ENCODE measurements at regions not wholly inside any gene's neighbourhood (a gene's known extent, or its start where the extent isn't known, plus 50 kb on each side); places are given as distances from the start of the nearest gene placed in this dataset.

DNA sequence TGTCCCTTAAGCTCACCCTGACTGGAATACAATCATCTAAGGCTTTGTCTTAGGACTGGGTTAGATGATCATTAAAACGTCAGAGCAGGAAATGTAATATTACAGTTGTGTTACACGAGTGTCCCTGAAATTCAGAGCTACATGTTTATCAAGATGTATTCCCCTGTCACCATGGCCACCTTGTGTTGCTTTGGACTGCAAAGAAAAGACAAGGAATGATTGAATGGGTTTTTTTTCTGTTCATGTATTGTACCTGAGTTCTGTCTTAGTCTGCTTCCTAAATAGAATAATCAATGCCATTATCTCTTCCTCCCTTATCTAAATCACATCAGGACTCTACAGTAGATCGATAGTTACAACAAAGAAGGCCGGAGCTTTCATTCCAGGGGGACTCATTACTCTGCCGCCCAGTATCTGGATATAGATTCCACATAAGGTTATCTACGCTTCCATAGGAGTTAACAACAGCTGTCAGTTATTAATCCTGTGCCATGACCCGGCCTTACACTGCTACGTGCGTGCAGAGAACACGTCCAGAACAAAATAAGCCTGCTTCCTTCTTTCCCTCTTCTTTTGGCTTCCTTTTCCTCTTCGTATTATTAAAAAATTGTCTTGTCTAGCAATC, 274.1 kb upstream of the SASH1 start:
- DNase-seq (ENCODE audit: low read depth, low spot score) = no peak
- no peak overlapping the region for H3K27ac ChIP-seq

DNA sequence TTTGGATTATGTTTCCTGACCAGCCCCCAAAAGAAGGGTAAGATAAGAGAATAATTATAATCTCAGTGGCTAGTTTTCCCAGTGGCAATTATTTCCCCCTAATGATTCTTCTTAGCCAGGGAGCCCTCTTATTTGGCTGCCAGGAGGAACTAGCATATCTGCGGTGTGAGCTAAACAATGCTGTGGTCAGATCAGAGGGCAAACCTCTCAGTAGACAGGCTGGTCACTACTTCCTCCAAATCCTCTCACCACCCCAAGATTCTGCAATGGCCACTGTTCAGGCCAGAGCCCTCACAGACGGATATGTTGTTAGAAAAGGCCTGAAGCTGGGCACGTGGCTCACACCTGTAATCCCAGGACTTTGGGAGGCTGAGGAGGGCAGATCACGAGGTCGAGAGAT, 273.4 kb upstream of the SASH1 start:
- H3K27ac ChIP-seq = no peak overlapping the region
- no peak for DNase-seq (ENCODE audit: low read depth, low spot score)

DNA sequence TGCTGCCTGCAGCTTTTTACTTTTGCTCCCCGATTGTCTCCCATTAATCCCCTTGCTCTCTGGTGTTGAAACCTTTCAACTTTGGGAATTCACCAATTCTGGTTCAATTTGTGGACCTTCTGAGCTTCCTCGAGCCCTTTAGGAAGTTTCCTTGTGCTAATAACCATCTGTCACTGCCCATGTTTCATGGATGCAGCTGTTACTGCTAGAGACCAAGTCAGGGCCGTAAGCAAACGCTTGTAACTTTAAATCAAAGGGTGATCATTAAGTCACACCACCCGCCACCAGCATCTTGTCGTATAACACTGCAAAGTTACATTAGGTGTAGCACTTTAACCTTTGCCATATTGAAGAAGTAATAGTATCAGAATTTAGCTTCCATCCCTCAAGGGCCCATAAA, 268.3 kb upstream of the SASH1 start:
- DNase-seq (ENCODE audit: low read depth, low spot score) = no peak
- no peak overlapping the region for H3K27ac ChIP-seq

DNA sequence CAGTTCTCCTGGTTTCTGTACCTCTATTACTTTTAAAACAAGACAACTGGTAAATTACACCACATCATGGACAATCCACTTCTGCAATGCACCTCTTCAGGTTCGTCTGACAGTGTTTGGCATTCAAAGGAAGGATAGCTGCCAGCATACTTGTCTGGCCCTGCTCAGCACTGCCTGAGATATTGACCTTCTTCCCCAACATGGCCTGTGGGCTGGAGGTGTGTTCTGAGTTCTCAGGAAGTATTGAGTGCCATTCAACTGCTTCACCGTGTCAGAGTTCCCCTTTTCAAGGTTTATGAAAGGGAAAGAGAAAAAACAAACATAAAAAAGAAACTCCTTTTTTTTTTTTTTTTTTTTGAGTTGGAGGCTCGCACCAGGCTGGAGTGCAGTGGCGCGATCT, 267.9 kb upstream of the SASH1 start:
- H3K27ac ChIP-seq = no peak overlapping the region
- DNase-seq (ENCODE audit: low read depth, low spot score) = no peak

DNA sequence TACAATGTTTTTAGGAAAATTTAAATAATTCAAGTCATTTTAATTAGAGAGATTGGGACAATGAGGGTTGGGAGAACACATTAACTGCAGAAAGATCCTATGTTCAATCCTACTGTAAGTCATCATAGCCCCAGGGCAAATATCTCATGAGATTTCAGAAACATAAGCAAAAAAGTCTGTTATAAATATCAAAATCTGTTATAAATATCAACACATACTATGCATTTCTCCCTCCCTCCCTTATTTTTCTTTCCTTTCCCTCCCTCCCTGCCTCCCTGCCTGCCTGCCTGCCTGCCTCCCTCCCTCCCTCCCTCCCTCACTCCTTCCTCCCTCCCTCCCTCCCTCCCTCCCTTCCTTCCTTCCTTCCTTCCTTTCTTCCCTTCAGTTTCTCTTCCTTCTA, 267.3 kb upstream of the SASH1 start:
- no peak overlapping the region for H3K27ac ChIP-seq
- no peak for DNase-seq (ENCODE audit: low read depth, low spot score)

DNA sequence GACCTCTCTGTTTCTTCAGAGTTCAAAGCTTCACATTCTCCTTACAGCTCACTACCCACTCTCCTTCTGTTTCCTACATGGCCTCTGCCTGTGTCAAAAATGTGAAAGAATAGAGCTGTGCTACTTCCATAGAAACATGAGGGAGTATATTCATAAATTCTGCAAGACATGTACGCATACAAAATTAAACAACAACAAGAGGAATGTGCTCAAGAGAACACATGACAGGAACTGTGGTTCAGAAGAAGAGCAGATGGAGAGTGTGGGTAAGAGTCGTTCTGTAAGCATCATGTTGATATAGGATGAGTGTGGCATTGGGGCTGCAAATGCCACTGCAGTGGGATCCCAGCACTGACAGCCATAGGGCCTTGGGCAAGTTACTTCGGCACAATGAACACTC, 266.6 kb upstream of the SASH1 start:
- H3K27ac ChIP-seq = no peak overlapping the region
- DNase-seq (ENCODE audit: low read depth, low spot score) = no peak

DNA sequence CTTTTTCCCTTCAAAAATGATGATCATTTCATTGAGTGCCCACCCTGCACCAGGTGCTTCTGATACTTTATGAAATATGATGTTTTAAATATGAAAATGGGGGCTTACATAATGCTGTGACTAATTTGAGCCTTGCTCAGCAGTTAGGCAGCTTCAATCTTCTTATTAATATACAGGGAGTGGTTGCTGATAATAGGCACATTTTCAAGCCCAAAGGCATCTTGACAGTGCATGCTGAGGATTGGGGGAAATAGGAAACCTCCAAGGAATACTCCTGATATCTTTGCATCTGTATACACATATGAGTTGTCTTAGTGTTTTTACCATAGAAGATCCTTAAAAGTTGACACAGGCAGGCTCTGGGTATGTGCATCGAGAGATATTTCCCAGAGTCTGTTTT, 262.3 kb upstream of the SASH1 start:
- no peak for DNase-seq (ENCODE audit: low read depth, low spot score)

DNA sequence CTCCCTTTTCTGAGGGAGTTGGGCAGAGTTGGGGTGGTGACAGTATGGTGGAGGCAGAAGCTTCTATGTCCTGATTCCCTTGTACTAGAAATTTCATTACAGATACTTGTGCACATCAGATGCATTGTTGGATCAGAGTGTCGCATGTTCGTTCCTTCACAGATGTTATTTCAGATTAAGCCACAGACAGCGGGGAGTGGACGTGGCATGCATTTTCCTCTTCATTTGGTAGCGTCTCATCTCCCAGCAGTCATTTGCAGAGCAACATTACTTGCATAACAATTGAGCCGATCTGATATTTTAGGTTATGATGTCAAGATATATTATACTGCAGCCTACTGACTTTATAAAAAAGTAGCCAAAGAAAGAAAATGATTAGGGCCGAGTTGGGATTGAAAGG, 261.6 kb upstream of the SASH1 start:
- DNase-seq (ENCODE audit: low read depth, low spot score) = no peak

More for the DNA sequence above, 262.3 kb upstream of the SASH1 start:
- H3K27ac ChIP-seq = no peak overlapping the region

DNA sequence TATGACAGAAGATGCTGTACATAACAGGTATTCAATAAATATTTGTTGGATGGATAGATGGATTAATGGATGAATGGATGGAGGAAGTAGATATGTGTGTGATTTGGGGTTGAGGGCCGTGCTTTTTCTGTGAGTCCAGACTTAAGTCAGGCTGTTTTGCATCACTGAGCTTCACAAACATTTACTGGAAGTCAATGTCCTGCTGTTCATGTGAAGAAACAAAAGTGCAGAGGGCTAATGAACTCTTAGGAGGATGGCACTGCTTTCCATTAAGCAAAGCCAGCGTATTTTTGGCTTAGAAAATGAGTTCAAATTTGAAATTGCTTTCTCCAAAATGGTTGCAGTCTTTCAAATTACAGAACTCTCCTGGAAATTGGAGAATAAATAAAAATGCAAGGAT, 260.6 kb upstream of the SASH1 start:
- no peak overlapping the region for H3K27ac ChIP-seq
- no peak for DNase-seq (ENCODE audit: low read depth, low spot score)

More for the DNA sequence above, 261.6 kb upstream of the SASH1 start:
- no peak overlapping the region for H3K27ac ChIP-seq

DNA sequence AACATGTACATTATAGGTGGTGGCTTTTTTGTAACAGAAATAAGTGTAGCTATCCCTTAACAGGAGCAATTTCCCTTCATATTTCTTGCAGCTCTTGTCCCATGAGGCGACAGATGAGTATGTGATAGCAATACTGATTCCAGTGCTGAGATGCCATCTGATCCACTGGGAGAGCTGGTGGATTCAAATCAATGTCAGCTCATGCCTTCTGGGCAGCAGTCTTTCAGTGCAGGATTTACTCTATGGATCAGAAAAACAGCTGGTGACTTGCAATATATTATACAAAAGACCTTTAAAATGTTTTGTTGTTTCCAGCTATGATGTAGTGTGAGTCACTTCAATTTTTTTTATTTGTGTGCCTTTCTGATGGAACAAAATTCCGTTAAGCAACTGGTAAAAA, 259.9 kb upstream of the SASH1 start:
- H3K27ac ChIP-seq = no peak overlapping the region
- no peak for DNase-seq (ENCODE audit: low read depth, low spot score)

DNA sequence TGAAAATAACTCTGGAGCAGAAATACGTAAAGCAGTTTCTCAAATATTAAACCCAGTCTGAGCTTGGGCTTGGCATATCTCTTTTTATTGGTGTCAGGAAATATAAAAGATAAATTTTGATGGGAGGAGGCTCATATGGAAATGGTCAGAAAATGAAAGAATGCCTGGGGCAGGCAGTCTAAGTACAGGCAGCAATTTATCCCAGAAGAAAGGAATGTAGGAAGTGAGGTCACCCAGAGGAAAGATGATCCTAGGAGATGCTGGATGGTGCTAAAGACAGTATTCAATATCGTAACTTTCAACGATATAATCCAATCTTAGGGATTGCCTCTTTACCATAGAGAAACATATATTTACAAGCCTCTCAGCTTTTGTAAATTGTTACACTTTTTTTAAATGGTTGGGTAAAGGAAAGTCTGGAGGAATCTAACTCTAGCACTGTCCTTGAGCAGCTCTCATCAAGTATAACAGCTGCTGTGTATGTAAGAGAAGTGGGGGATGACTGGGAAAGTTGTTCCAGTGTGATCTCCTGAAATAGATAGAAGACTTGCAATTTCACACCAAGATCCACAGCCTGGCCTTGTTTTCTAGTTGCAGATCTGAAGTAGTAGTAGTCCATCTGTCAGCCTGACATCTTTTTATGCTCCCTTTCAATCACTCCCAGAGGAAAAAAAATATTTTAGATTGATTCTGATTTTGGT, 256.9 kb upstream of the SASH1 start:
- no peak overlapping the region for H3K27ac ChIP-seq
- no peak for DNase-seq (ENCODE audit: low read depth, low spot score)

DNA sequence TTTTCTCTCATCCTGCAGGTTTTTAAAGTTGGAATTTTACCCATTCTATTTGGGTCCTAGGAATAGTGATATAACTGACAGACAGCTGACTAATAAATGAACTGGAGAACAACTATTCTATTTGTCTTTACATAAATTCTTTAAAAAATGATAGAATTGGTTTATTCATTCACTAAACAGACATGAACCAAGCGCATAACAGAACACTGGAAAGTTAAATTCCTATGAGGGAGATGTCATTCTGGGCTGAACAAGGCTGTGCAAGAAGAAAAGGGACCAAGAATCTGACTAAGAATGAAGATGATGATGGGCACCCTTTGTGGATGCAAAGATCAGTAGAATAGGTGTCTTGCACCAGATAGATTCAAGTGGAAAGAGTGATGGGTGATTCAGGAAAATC, 256.3 kb upstream of the SASH1 start:
- DNase-seq (ENCODE audit: low read depth, low spot score) = no peak
- no peak overlapping the region for H3K27ac ChIP-seq

DNA sequence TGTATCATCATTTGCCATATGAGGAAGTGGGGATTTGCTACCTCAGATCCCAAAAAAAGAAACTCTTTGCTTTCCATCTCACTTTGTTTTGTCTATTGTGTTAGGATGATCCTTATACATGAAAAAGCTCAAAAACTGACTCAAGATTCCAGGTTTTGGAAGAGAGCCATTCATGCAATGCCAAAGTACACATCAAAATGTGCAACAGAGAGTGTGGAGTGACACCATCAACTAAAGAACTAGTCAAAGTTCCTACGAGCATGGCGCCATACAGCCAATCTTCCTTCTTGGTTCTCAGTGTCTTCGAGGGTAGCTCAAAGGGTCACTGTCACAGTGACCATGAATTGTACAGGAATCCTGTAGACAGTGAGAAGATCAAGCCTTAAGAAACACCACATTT, 255.8 kb upstream of the SASH1 start:
- H3K27ac ChIP-seq = no peak overlapping the region
- DNase-seq (ENCODE audit: low read depth, low spot score) = no peak

DNA sequence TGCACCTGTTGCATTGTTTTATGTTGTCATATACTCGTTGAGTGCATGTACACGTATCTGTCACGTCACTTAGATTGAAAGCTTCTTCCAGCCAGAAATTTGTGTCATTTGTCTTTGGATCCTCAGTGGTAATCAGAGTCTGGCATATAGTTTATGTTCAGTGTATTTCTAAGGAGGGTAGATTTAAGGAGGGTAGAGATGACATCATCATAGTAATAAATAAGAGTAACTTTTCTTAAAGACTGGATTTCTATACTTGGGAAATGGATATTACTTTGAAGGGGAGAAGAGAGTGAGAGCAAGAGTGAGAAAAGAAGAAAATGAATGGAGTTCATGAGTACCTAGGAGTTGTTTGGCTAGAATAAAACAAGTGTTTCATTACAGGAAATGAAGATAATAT, 255.0 kb upstream of the SASH1 start:
- H3K27ac ChIP-seq = no peak overlapping the region
- DNase-seq (ENCODE audit: low read depth, low spot score) = no peak

DNA sequence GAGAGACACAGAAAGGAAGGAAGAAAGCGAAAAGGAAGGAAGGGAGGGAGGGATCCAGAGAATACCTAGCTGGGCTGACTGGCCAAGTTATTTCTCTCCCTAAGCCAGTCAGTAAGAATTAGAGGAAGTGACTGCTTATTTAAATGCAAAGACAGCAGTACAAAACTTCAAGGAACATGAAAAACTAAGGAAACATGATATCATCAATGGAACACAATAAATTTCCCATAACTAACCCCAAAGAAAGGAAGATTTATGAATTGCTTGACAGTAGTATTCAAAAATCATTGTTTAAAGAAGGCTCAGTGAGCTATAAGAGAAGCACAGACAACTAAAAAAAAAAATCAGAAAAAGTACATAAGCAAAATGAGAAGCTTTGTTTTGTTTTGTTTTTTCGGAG, 252.3 kb upstream of the SASH1 start:
- DNase-seq (ENCODE audit: low read depth, low spot score) = no peak
- H3K27ac ChIP-seq = no peak overlapping the region

DNA sequence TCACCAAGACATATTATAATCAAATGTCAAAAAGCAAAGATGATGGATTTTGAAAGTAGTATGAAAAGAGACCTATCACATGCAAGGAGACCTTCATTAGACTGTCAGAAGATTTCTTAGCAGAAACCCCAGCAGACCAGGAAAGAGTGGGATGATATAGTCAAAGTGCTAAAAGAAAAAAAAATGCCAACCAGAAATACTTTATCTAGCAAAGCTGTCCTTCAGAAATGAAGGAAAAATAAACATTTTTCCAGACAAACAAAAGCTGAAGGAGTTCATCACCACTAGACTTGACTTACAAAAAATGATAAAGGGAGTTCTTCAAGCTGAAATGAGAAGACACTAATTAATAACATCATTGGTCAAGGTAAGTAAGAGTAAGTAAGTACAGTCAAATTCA, 251.2 kb upstream of the SASH1 start:
- no peak for DNase-seq (ENCODE audit: low read depth, low spot score)
- H3K27ac ChIP-seq = no peak overlapping the region

DNA sequence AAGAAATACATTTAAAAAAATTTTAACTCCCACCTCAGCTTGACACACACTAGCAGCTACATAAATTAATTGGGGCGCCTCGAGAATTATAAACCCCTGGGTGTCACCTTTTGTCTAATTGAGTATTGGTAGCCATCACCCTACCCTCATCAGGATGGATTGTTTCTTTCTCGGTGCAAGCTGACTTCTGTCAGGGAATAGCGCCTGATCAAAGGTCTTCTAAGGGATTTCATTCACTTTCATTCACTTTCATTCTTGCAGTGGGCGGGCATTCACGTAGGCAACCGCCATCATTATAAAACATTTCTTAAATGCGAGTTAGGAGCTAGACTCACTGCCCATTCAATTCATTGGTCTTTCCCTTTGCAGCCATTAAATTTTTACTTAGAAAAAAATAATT, 239.2 kb upstream of the SASH1 start:
- DNase-seq (ENCODE audit: low read depth, low spot score) = no peak
- no peak overlapping the region for H3K27ac ChIP-seq

DNA sequence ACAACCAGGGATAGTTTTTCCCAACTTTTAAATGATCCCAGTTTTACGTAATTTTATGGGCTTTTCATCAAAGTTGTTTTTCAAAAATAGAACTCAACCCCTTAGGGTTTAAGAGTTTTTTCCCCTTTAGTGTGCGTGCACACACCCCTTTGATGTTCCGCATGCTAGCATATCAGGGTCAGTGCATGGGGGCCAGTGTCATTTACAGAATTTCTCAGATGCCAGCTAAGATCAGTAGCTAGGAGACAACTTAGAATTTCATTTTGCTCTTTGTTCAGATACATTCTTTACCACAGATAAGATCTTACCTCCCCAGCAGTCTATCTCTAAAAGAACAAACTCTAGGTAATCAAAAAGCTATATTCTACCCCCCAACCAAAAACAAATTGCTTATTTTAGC, 238.5 kb upstream of the SASH1 start:
- DNase-seq (ENCODE audit: low read depth, low spot score) = no peak
- H3K27ac ChIP-seq = no peak overlapping the region

DNA sequence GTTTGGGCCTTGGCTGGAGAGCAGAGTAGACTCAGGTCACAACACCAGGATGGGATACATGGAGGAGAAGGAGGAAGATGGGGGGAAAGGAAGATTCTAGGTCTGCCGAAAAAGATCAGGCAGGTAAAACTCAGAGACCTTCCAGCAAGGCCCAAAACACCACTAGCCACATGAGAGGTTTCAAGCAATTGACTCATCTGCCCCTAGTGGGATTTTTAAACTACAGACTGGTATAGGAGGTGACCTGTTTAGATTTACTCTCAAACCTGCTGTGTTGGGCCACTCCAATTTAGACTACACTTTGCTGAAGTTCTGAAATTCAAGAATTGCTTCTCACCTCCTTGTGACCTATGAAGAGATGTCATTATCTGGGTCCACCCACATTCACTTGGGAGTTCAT, 236.9 kb upstream of the SASH1 start:
- no peak for DNase-seq (ENCODE audit: low read depth, low spot score)
- H3K27ac ChIP-seq = no peak overlapping the region

DNA sequence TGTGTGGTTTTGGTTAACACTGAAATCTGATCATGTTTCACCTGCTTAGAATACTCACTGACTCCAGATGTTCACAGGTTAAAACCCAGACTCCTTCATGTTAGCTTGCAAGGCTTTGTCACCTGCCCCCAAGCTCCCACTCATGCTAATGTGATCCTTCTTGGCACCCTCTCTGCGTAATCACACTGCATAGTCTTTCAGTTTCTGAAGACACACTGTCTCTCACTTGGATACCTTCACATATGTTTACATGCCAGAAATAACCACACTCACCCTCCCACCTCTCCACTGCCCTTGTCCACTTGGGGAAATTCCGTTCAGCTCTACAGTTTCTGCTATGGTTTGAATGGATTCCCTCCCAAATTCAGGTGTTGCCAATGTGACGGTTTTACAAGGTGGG, 234.7 kb upstream of the SASH1 start:
- no peak for DNase-seq (ENCODE audit: low read depth, low spot score)
- H3K27ac ChIP-seq = no peak overlapping the region

DNA sequence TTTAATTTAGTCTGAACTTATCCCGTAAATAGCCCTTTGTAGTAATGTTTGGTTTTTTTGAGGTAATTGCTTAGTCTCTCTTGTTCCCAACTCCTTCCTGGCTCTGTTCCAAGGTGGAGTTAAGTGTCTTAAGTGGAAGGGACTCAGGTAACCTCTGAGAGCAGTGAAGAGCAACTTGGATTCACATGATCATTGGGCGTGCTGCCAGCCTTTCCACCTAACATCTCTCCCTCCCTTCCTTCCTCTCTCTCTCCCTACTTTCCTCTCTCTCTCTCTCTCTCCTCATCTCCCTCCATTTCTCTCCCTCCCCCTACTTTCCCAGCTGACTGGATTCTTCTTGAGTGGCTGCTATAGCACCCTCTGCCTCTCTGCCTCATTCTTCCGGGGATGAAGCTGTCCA, 232.9 kb upstream of the SASH1 start:
- no peak for DNase-seq (ENCODE audit: low read depth, low spot score)
- no peak overlapping the region for H3K27ac ChIP-seq

DNA sequence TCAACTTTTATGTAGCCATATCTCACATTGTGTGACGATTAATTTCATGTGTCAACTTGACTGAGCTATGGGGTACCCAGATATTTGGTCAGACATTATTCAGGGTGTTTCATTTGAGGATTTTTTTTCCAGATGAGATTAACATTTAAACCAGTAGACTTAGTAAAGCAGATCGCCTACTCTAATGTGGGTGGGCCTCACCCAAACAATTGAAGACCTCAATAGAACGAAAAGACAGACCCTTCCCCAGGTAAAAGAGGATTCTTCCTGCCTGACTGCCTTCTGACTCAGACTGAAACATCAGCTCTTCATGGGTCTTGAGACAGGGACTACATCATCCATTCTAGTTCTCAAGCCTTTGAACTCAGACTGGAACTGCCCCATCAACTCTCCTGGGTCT, 231.7 kb upstream of the SASH1 start:
- DNase-seq (ENCODE audit: low read depth, low spot score) = no peak
- no peak overlapping the region for H3K27ac ChIP-seq
